ENCODE measurements at regions not wholly inside any gene's neighbourhood (a gene's known extent, or its start where the extent isn't known, plus 50 kb on each side); places are given as distances from the start of the nearest gene placed in this dataset.

- no peak for TF ChIP-seq CTCF (conservative IDR thresholded peaks at IDR 0.05)
- TF ChIP-seq ZFX (IDR thresholded peaks at IDR 0.05), result no peak
These were observed 101.6 kb downstream of the BCL2L11 start for GRCh38 chr2:111222204-111222866.
